K562 (cell line): ENCODE measurements at regions not wholly inside any gene's neighbourhood (a gene's known extent, or its start where the extent isn't known, plus 50 kb on each side); places are given as distances from the start of the nearest gene placed in this dataset.
A peak's percentile ranks its signal among the peaks of the same experiment; 100 is the strongest.

ENCODE experiments used
- ATAC-seq: fragments of 200-7000 bp; cut with Tn5 transposase; 3 replicates; pipeline ENCODE4 v1.9.1; 2020; ENCODE audit warnings: moderate library complexity
- BruUV-seq: library from RNA; stranded (reverse); fragments of 400-500 nt; replicated peaks from 2 replicates; lab custom pipeline; 2021; lab: Mats Ljungman, UMichigan
- CTCF ChIA-PET: fragments of 300-600 bp; formaldehyde crosslinking; extraction: SDS; loops from one replicate; lab custom pipeline; 2021; ENCODE audit warnings: low intra/inter-chr PET ratio; lab: Yijun Ruan, JAX
- POLR2A ChIA-PET: fragments of 300-600, 350-650 bp; sonication (Branson Sonifier 250); formaldehyde crosslinking; extraction: SDS; loops from one replicate; lab custom pipeline; 2021; ENCODE audit warnings: antibody characterized with exemption, inconsistent platforms; lab: Yijun Ruan, JAX
- DNase-seq, 4 experiments: peaks; one replicate each; pipeline versions ENCODE4 v3.0.0 to v3.0.0-alpha.2; 2011 to 2018; ENCODE audit warnings: low spot score in 3 of 4, mixed read lengths in 3 of 4; ENCODE audit errors: extremely low read depth in 1 of 4
- FAIRE-seq: peaks from 2 replicates; lab custom pipeline; 2011; peaks lifted over from hg19 to GRCh38; lab: Jason Lieb, UNC
- H2AFZ ChIP-seq: 2 replicates; pipeline ENCODE4 v1.6.0; 2011; ENCODE audit warnings: low read depth, low read length, control low read depth, inconsistent platforms
- H3K27ac ChIP-seq: fragments of 200-600 bp; 3 replicates; pipeline ENCODE4 v1.8.0; 2011; ENCODE audit warnings: low read depth, mild to moderate bottlenecking, control low read depth, inconsistent platforms, low read length, moderate library complexity, mixed read lengths; ENCODE audit errors: extremely low read depth
- H3K27me3 ChIP-seq, 2 experiments: fragments of 300-600 bp in 1 of 2; 2 replicates in 1 of 2; 3 replicates in 1 of 2; pipeline versions ENCODE4 v1.6.0 to v1.8.0; 2011; ENCODE audit warnings: inconsistent platforms in 2 of 2, low read length in 2 of 2, mild to moderate bottlenecking in 1 of 2, mixed read lengths in 1 of 2, moderate library complexity in 1 of 2; ENCODE audit not compliant: control insufficient read depth in 2 of 2, insufficient read depth in 2 of 2
- H3K36me3 ChIP-seq: fragments of 300-600 bp; 3 replicates; pipeline ENCODE4 v1.8.0; 2011; ENCODE audit warnings: mild to moderate bottlenecking, low read length, inconsistent platforms; ENCODE audit not compliant: control insufficient read depth, insufficient read depth
- H3K4me1 ChIP-seq, 2 experiments: fragments of 200-600 bp in 1 of 2; replicated peaks in 1 of 2; 2 replicates in 1 of 2; 3 replicates in 1 of 2; pipeline versions ENCODE4 v1.5.1 to v1.8.0; 2011; ENCODE audit warnings: inconsistent platforms in 2 of 2, low read length in 2 of 2, mild to moderate bottlenecking in 1 of 2, mixed read lengths in 1 of 2, moderate library complexity in 1 of 2; ENCODE audit not compliant: control insufficient read depth in 2 of 2, insufficient read depth in 2 of 2
- H3K4me2 ChIP-seq: 2 replicates; pipeline ENCODE4 v1.6.1; 2011; ENCODE audit warnings: low read length, control low read depth, inconsistent platforms, mixed read lengths; ENCODE audit not compliant: insufficient read depth
- H3K4me3 ChIP-seq: fragments of 200-600 bp; sonication (generic), shearing (Covaris generic); 2 replicates; pipeline ENCODE4 v1.5.1; 2016; ENCODE audit warnings: control low read depth, inconsistent platforms
- H3K79me2 ChIP-seq: fragments of 200-600 bp; 3 replicates; pipeline ENCODE4 v1.8.0; 2011; ENCODE audit warnings: low read length, inconsistent platforms; ENCODE audit not compliant: control insufficient read depth, insufficient read depth
- H3K9ac ChIP-seq, 2 experiments: 2 replicates each; pipeline versions ENCODE4 v1.6.0 to v1.6.1; 2011; ENCODE audit warnings: low read depth in 2 of 2, low read length in 2 of 2, control low read depth in 1 of 2, inconsistent platforms in 1 of 2, mild to moderate bottlenecking in 1 of 2, mixed read lengths in 1 of 2; ENCODE audit not compliant: insufficient read depth in 1 of 2
- H3K9me1 ChIP-seq: one replicate; pipeline ENCODE4 v1.6.0; 2011; ENCODE audit warnings: inconsistent platforms, mild to moderate bottlenecking, low read length, moderate library complexity; ENCODE audit not compliant: control insufficient read depth, insufficient read depth
- H3K9me3 ChIP-seq: replicated peaks from 2 replicates; pipeline ENCODE4 v1.5.1; 2011; ENCODE audit warnings: low read depth, low read length, inconsistent platforms; ENCODE audit not compliant: control insufficient read depth, insufficient read depth
- H4K20me1 ChIP-seq: replicated peaks from 2 replicates; pipeline ENCODE4 v1.6.1; 2011; ENCODE audit warnings: low read length, inconsistent platforms, mixed read lengths; ENCODE audit not compliant: control insufficient read depth, insufficient read depth
- DIDO1 ChIP-seq: fragments of 450-650 bp; IDR thresholded peaks from 2 replicates; pipeline ENCODE4 v1.6.1; 2016; ENCODE audit warnings: low read depth, missing biosample characterization, missing genetic modification characterization
- GABPA ChIP-seq: fragments of 200-800 bp; sonication (Bioruptor generic); conservative IDR thresholded peaks from 2 replicates; pipeline ENCODE4 v1.6.1; 2016; ENCODE audit warnings: low read depth, missing genetic modification characterization, missing compliant biosample characterization
- NFYB ChIP-seq: IDR thresholded peaks from 2 replicates; pipeline ENCODE4 v1.6.1; 2011; ENCODE audit warnings: mild to moderate bottlenecking, moderate library complexity; ENCODE audit not compliant: insufficient read length; ENCODE audit errors: extremely low read depth
- RFX5 ChIP-seq: IDR thresholded peaks from 2 replicates; pipeline ENCODE4 v1.6.1; 2011; ENCODE audit warnings: low read depth, mild to moderate bottlenecking, improper control_type of control experiment, low read length
- STAT5A ChIP-seq: IDR thresholded peaks from 2 replicates; pipeline ENCODE4 v1.6.1; 2012; ENCODE audit warnings: low read length, inconsistent platforms, borderline replicate concordance
- TAF1 ChIP-seq: IDR thresholded peaks from 2 replicates; pipeline ENCODE4 v1.6.1; 2011; ENCODE audit warnings: mild to moderate bottlenecking, low read length, moderate library complexity; ENCODE audit not compliant: insufficient read depth, control insufficient read depth, severe bottlenecking; ENCODE audit errors: extremely low read depth
- TCF7L2 ChIP-seq: fragments of 150-350 bp; IDR thresholded peaks from 2 replicates; pipeline ENCODE4 v1.6.1; 2016; ENCODE audit warnings: low read depth, mild to moderate bottlenecking, low read length, moderate library complexity
- ZNF444 ChIP-seq: fragments of 250-450 bp; sonication (Bioruptor Pico); IDR thresholded peaks from 2 replicates; pipeline ENCODE4 v1.4.0; 2020; ENCODE audit warnings: mild to moderate bottlenecking, moderate library complexity
- WGBS: fragments of 100-300 bp; shearing (Covaris generic); methylation state at CpG from one replicate; pipeline ENCODE4 v1.1.6; 2016; ENCODE audit warnings: low coverage, mixed read lengths; ENCODE audit not compliant: insufficient coverage; ENCODE audit errors: missing lambda C conversion rate; 5-methylcytosine and 5-hydroxymethylcytosine counted together
- in situ Hi-C: fragments of 300-500 bp; cut with MboI; formaldehyde crosslinking; loops from 4 replicates; pipeline ENCODE4 v1.15.0; 2018; ENCODE audit warnings: inconsistent platforms, mixed read lengths
- intact Hi-C: fragments of 100-400 bp; cut with micrococcal nuclease; formaldehyde crosslinking; loops from 2 replicates; pipeline ENCODE4 v1.14.2; 2022
- TF ChIP-seq, protein P1 (sequence below), 2 experiments: fragments of 450-650 bp; IDR thresholded peaks; 2 replicates each; pipeline ENCODE4 v1.6.1; 2018; ENCODE audit warnings: mild to moderate bottlenecking in 2 of 2, low read depth in 1 of 2; ENCODE audit not compliant: partially characterized antibody in 2 of 2

DNA sequence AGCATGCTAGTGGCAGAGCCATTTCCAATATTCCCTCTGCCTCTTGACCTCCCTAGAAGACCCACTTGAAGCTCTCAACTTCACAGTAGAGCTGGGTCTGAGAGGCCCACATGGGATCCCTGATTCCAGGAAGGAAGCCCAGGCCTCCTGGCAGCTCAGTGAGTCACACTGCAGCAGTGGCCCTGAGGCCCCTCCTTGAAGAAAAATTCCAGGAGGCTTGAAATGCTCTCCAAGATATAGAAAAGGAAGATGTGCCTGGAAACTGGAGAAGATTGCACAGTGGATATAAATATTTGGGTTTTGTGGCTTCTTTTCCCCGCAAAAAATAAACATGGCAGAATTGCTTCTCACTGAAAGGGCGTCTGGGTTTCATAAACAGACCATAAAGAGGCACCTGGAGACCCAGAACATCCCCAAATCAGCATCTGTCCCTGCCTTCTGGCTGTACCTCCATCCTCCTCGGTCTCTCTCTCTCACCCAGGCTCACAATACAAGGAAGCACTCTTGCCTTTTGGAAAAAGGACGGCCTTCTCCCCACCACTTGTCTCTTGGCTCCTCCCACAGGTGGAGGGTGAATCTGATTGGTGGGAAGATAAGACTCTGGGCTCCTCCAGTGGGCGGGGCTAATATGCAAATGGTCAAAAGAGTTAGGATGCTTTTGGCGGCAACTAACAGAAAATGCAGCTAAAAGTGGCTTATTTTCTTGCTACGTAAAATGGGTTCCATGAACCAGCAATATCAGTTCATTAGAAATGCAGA, 200.0 kb upstream of the SULF2 start:
- Histone ChIP-seq H3K79me2 (no peaks in the 10 kb centered on the region), H3K27me3 (peaks cover 0 to 9% of the 10 kb centered on the region in 2 experiments; a peak in 2 of 5 replicates), H4K20me1 (no peaks in the 10 kb centered on the region), H3K27ac (no peak overlapping the region), H3K4me2 (no peak overlapping the region), H2AFZ (no peak overlapping the region), H3K36me3 (no peaks in the 10 kb centered on the region), H3K9me3 (no peaks in the 10 kb centered on the region), H3K9ac (no peak overlapping the region), H3K9me1 (no peaks in the 10 kb centered on the region), H3K4me3 (no peak overlapping the region), H3K4me1 (no peaks in the 10 kb centered on the region; a peak in 1 of 5 replicates)
- ChIA-PET CTCF (no interaction called here), POLR2A (interaction anchor here (0.6 kb wide), 1 partner anchor 91 kb away, joined by 4 read pairs; no protein-coding TSS in a partner anchor)
- intact Hi-C loops (no loop called here), in situ Hi-C loops (no loop called here)
- 2% methylated on average over 7 of the region's 7 CpGs for WGBS
- BruUV-seq: no TSS peak
- DNase-seq (peak; percentile 46 to 86 (median 78)), FAIRE-seq (no peak), ATAC-seq (peak; percentile 80)
- TF ChIP-seq ZNF444 (no peak), STAT5A (no peak), RFX5 (no peak), TAF1 (no peak), GABPA (tag) (no peak), TCF7L2 (no peak), NFYB (peak; percentile 13), DIDO1 (tag) (no peak)
- TF ChIP-seq, protein P1, sequence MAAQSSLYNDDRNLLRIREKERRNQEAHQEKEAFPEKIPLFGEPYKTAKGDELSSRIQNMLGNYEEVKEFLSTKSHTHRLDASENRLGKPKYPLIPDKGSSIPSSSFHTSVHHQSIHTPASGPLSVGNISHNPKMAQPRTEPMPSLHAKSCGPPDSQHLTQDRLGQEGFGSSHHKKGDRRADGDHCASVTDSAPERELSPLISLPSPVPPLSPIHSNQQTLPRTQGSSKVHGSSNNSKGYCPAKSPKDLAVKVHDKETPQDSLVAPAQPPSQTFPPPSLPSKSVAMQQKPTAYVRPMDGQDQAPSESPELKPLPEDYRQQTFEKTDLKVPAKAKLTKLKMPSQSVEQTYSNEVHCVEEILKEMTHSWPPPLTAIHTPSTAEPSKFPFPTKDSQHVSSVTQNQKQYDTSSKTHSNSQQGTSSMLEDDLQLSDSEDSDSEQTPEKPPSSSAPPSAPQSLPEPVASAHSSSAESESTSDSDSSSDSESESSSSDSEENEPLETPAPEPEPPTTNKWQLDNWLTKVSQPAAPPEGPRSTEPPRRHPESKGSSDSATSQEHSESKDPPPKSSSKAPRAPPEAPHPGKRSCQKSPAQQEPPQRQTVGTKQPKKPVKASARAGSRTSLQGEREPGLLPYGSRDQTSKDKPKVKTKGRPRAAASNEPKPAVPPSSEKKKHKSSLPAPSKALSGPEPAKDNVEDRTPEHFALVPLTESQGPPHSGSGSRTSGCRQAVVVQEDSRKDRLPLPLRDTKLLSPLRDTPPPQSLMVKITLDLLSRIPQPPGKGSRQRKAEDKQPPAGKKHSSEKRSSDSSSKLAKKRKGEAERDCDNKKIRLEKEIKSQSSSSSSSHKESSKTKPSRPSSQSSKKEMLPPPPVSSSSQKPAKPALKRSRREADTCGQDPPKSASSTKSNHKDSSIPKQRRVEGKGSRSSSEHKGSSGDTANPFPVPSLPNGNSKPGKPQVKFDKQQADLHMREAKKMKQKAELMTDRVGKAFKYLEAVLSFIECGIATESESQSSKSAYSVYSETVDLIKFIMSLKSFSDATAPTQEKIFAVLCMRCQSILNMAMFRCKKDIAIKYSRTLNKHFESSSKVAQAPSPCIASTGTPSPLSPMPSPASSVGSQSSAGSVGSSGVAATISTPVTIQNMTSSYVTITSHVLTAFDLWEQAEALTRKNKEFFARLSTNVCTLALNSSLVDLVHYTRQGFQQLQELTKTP (IDR thresholded peaks at IDR 0.05; ENCODE audit: low read depth in 1 of 2, partially characterized antibody in 2 of 2): no peak
